ENCODE measurements at regions not wholly inside any gene's neighbourhood (a gene's known extent, or its start where the extent isn't known, plus 50 kb on each side); places are given as distances from the start of the nearest gene placed in this dataset.

- no peaks in the 10 kb centered on the region for H3K79me2 ChIP-seq (ENCODE audit: insufficient read depth, low read depth, low read length)
- H3K27ac ChIP-seq (ENCODE audit: low read depth, low read length, poor library complexity, severe bottlenecking): no peak overlapping the region
- TF ChIP-seq, protein P1, sequence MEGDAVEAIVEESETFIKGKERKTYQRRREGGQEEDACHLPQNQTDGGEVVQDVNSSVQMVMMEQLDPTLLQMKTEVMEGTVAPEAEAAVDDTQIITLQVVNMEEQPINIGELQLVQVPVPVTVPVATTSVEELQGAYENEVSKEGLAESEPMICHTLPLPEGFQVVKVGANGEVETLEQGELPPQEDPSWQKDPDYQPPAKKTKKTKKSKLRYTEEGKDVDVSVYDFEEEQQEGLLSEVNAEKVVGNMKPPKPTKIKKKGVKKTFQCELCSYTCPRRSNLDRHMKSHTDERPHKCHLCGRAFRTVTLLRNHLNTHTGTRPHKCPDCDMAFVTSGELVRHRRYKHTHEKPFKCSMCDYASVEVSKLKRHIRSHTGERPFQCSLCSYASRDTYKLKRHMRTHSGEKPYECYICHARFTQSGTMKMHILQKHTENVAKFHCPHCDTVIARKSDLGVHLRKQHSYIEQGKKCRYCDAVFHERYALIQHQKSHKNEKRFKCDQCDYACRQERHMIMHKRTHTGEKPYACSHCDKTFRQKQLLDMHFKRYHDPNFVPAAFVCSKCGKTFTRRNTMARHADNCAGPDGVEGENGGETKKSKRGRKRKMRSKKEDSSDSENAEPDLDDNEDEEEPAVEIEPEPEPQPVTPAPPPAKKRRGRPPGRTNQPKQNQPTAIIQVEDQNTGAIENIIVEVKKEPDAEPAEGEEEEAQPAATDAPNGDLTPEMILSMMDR (conservative IDR thresholded peaks at IDR 0.05; ENCODE audit: low read length): no peak
- no peak for TF ChIP-seq EZH2phosphoT487 (IDR thresholded peaks at IDR 0.05; ENCODE audit: borderline replicate concordance, low read depth, low read length)
- H3K4me1 ChIP-seq (ENCODE audit: insufficient read depth, low read length, poor library complexity, severe bottlenecking): peaks cover 5% of the 10 kb centered on the region
- no peak for DNase-seq (ENCODE audit: low spot score)
- no peaks in the 10 kb centered on the region for H3K9me2 ChIP-seq (ENCODE audit: insufficient read depth, low read length)
- CTCF ChIA-PET (ENCODE audit: unreplicated experiment): no interaction called here
- POLR2A ChIA-PET: interaction anchor here (0.7 kb wide), 1 partner anchor 59 kb away, joined by 6 read pairs; no protein-coding TSS in a partner anchor
- BruUV-seq (replicated peaks): no TSS peak
- H3K4me3 ChIP-seq (ENCODE audit: low read depth, low read length, poor library complexity, severe bottlenecking): no peak overlapping the region
- H2AFZ ChIP-seq (ENCODE audit: low read length): no peak overlapping the region
- no peaks in the 10 kb centered on the region for H3K36me3 ChIP-seq (ENCODE audit: insufficient read depth, low read length)
- no peak overlapping the region for H3K4me2 ChIP-seq (ENCODE audit: low read length)
- H4K20me1 ChIP-seq (ENCODE audit: insufficient read depth, low read length): no peaks in the 10 kb centered on the region
- intact Hi-C loops (cut with micrococcal nuclease; ENCODE audit: unreplicated experiment): no loop called here
- peaks cover 11% of the 10 kb centered on the region; the same call in 1 of the 2 replicates for H3K9me3 ChIP-seq (ENCODE audit: low read length)
Observed at GRCh38 chr15:66925721-66926120, 139.7 kb upstream of the SMAD3 start.

DNA sequence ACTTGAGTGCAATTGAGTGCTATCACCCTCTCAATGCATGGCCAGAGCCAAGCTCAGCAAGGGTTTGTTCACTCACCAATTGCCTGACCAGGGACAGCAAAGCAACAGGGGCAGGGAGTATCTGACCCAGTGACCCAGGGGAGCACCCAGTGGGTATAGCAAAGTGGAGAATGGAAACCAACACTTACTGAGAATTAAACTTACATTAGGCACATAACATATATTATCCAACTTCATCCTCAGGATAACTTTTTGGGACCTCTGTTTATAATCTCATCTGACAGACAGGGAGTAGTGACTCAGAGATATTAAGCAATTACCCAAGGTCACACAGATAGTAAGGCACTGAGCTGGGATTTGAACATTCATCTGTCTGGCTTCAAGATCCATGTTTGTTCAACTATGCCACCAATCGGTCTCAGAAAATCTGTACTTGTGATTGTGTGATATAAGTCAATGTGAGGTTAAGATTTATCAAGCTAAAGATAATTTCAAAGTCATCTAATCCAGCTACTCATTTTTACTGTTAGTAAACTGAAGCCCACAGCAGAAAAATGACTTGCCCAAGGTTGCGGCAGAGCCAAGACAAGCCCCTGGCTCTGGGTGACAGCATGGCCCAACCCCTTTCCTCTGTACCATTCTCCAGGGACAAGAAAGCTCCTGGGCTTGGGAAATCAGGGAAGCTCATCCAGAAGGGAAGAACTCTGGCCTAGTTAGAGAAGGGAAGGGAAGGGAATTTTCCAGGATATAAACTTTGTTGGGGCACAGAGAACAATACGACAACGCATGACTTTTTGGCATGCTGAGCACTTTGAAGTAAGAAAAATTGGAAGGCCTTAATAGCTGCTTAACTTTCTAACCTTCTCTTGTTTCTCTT is 138.0 kb upstream of the SMAD3 start:
- no peaks in the 10 kb centered on the region for H4K20me1 ChIP-seq (ENCODE audit: insufficient read depth, low read length)
- POLR2A ChIA-PET: interaction anchor here (0.5 kb wide), 2 partner anchors 11 to 20 kb away, joined by 4 read pairs; no protein-coding TSS in a partner anchor
- H3K4me3 ChIP-seq (ENCODE audit: low read depth, low read length, poor library complexity, severe bottlenecking): no peak overlapping the region
- no peak for DNase-seq (ENCODE audit: low spot score)
- H3K36me3 ChIP-seq (ENCODE audit: insufficient read depth, low read length): no peaks in the 10 kb centered on the region
- H3K9me3 ChIP-seq (ENCODE audit: low read length): peaks cover 9% of the 10 kb centered on the region; the same call in 1 of the 2 replicates
- no peaks in the 10 kb centered on the region for H3K9me2 ChIP-seq (ENCODE audit: insufficient read depth, low read length)
- BruUV-seq (replicated peaks): no TSS peak
- TF ChIP-seq, protein P1 (conservative IDR thresholded peaks at IDR 0.05; ENCODE audit: low read length): no peak
- no peak for TF ChIP-seq EZH2phosphoT487 (IDR thresholded peaks at IDR 0.05; ENCODE audit: borderline replicate concordance, low read depth, low read length)
- H3K79me2 ChIP-seq (ENCODE audit: insufficient read depth, low read depth, low read length): no peaks in the 10 kb centered on the region
- no peak overlapping the region for H3K27ac ChIP-seq (ENCODE audit: low read depth, low read length, poor library complexity, severe bottlenecking)
- H2AFZ ChIP-seq (ENCODE audit: low read length): no peak overlapping the region
- H3K4me1 ChIP-seq (ENCODE audit: insufficient read depth, low read length, poor library complexity, severe bottlenecking): no peaks in the 10 kb centered on the region
- CTCF ChIA-PET (ENCODE audit: unreplicated experiment): no interaction called here
- no peak overlapping the region for H3K4me2 ChIP-seq (ENCODE audit: low read length)
- intact Hi-C loops (cut with micrococcal nuclease; ENCODE audit: unreplicated experiment): no loop called here

DNA sequence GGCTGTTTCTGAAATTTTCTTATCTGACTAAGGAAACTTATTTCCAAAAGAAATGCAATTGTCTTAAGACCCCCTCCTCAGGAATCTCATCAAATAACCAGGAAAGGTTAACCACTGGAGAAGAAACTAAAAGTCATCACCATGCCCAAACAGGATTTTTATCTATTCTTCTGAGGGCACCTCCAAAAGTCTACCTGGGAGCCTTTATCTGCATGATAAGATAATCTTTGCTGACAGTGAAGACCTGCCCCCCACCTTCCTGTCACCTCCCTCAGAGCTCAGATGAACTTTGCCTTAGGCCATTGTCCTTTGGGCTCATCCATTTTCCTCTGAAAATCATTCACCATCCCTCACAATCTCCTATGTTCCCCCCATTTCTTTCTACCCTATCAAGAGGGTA is 137.3 kb upstream of the SMAD3 start:
- Histone ChIP-seq H3K36me3 (ENCODE audit: insufficient read depth, low read length) (no peaks in the 10 kb centered on the region), H3K4me2 (ENCODE audit: low read length) (no peak overlapping the region), H4K20me1 (ENCODE audit: insufficient read depth, low read length) (no peaks in the 10 kb centered on the region), H3K79me2 (ENCODE audit: insufficient read depth, low read depth, low read length) (no peaks in the 10 kb centered on the region), H2AFZ (ENCODE audit: low read length) (no peak overlapping the region), H3K4me3 (ENCODE audit: low read depth, low read length, poor library complexity, severe bottlenecking) (no peak overlapping the region), H3K9me3 (ENCODE audit: low read length) (peaks cover 3% of the 10 kb centered on the region; the same call in 1 of the 2 replicates), H3K27ac (ENCODE audit: low read depth, low read length, poor library complexity, severe bottlenecking) (no peak overlapping the region), H3K9me2 (ENCODE audit: insufficient read depth, low read length) (no peaks in the 10 kb centered on the region), H3K4me1 (ENCODE audit: insufficient read depth, low read length, poor library complexity, severe bottlenecking) (no peaks in the 10 kb centered on the region)
- TF ChIP-seq EZH2phosphoT487 (IDR thresholded peaks at IDR 0.05; ENCODE audit: borderline replicate concordance, low read depth, low read length): no peak
- TF ChIP-seq, protein P1 (conservative IDR thresholded peaks at IDR 0.05; ENCODE audit: low read length): no peak
- POLR2A ChIA-PET: no interaction called here
- no TSS peak for BruUV-seq (replicated peaks)
- intact Hi-C loops (cut with micrococcal nuclease; ENCODE audit: unreplicated experiment): no loop called here
- CTCF ChIA-PET (ENCODE audit: unreplicated experiment): no interaction called here
- DNase-seq (ENCODE audit: low spot score): no peak

All from OCI-LY7 (cell line).